ENCODE measurements at regions not wholly inside any gene's neighbourhood (a gene's known extent, or its start where the extent isn't known, plus 50 kb on each side); places are given as distances from the start of the nearest gene placed in this dataset. TPM values are rescaled to one million over a fixed set of nuclear protein-coding genes. Genes with fewer than 3 reads are reported as not detected.

- Histone ChIP-seq H3K27me3 (no peaks in the 10 kb centered on the region), H3K4me3 (no peak overlapping the region), H3K36me3 (no peaks in the 10 kb centered on the region), H3K27ac (no peak overlapping the region), H3K4me1 (ENCODE audit: insufficient read depth) (no peaks in the 10 kb centered on the region), H3K9me3 (no peaks in the 10 kb centered on the region)
- no peak for TF ChIP-seq POLR2A (IDR thresholded peaks at IDR 0.05)
- TF ChIP-seq CTCF (IDR thresholded peaks at IDR 0.05) = no peak
- TF ChIP-seq EP300 (IDR thresholded peaks at IDR 0.05) = no peak
- DNase-seq = no peak
- intact Hi-C loops (cut with DNase I) = no loop called here
These were observed 63.3 kb upstream of the GK2 start for GRCh38 chr4:79471309-79471708.

GRCh38 chr4:79467246-79467932 lies 59.4 kb upstream of the GK2 start:
- H3K36me3 ChIP-seq = no peaks in the 10 kb centered on the region
- H3K4me3 ChIP-seq = no peak overlapping the region
- H3K4me1 ChIP-seq (ENCODE audit: insufficient read depth) = no peaks in the 10 kb centered on the region
- H3K27ac ChIP-seq = no peak overlapping the region
- TF ChIP-seq CTCF (IDR thresholded peaks at IDR 0.05) (no peak), POLR2A (IDR thresholded peaks at IDR 0.05) (no peak), EP300 (IDR thresholded peaks at IDR 0.05) (no peak)
- no peaks in the 10 kb centered on the region for H3K9me3 ChIP-seq
- DNase-seq = no peak
- intact Hi-C loops (cut with DNase I) = loop anchor here in 1 of 4 donors (5.0 kb wide), 1 partner anchor 1220 kb away; no protein-coding TSS in a partner anchor
- H3K27me3 ChIP-seq = no peaks in the 10 kb centered on the region

- Histone ChIP-seq H3K27me3 (no peaks in the 10 kb centered on the region), H3K4me3 (no peak overlapping the region), H3K9me3 (no peaks in the 10 kb centered on the region), H3K4me1 (ENCODE audit: insufficient read depth) (no peaks in the 10 kb centered on the region), H3K27ac (no peak overlapping the region), H3K36me3 (no peaks in the 10 kb centered on the region)
- no peak for DNase-seq
- intact Hi-C loops (cut with DNase I) = loop anchor here in 1 of 4 donors (5.0 kb wide), 1 partner anchor 1221 kb away; no protein-coding TSS in a partner anchor
- 45 to 49% (median 47%) methylated on average over 1 of the region's 1 CpG for WGBS, 3 donors
- TF ChIP-seq CTCF (IDR thresholded peaks at IDR 0.05) (no peak), POLR2A (IDR thresholded peaks at IDR 0.05) (no peak), EP300 (IDR thresholded peaks at IDR 0.05) (no peak)
These were observed 58.6 kb upstream of the GK2 start for GRCh38 chr4:79466621-79467020.

Small RNA genes lying in the stretch of these regions (small RNA-seq; reads per million reads assigned to genes)
- gene RF00072 = not detected

All from ovary (tissue), 7 donors.